ENCODE measurements at regions not wholly inside any gene's neighbourhood (a gene's known extent, or its start where the extent isn't known, plus 50 kb on each side); places are given as distances from the start of the nearest gene placed in this dataset.
"Not testable (repeated sequence)": the region's sequence is repeated elsewhere in the genome, so short reads cannot be mapped to it uniquely, and the experiment has no call there.

DNA sequence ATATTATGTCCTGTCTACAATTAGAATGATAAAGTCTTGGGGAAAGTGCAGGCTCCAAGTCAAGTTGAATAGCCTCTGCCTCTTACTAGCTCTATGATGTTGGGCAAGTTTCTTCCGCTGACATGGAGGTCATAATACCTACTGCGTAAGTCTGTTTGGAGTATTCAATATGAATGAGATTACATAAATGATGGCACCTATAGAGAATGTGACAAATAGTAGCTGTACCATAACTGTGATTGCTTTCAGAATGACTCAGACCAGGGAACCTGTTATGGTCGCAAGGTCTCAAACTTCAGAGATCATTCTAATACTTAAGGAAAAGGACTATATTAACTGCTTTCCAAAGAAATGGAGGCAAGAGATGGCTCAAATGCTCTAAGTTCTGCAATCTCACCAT is 94.0 kb upstream of the ABCA1 start:
- Histone ChIP-seq H3K4me3 (no peak overlapping the region), H3K36me3 (no peaks in the 10 kb centered on the region), H3K9ac (no peak overlapping the region), H3K4me2 (no peak overlapping the region), H3K27me3 (no peaks in the 10 kb centered on the region), H3K27ac (no peak overlapping the region), H3K9me3 (no peaks in the 10 kb centered on the region), H4K20me1 (no peaks in the 10 kb centered on the region), H3K4me1 (no peaks in the 10 kb centered on the region)
- no peak for TF ChIP-seq Cebpa-rat (IDR thresholded peaks at IDR 0.05)

DNA sequence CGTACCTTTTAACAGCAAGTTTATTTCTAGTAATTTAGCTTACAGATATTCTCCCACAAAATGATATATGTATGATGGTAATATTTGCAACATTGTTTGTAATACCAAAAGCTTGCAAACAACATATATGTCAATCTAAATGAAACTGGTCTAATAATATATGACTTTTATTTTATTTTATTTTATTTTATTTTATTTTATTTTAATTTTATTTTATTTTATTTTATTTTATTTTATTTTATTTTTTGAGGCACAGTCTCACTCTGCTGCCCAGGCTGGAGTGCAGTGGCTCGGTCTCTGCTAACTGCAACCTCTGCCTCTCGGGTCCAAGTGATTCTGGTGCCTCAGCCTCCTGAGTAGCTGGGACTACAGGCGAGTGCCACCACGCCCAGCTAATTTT is 94.6 kb upstream of the ABCA1 start:
- not testable (repeated sequence) for H3K4me2 ChIP-seq, H3K36me3 ChIP-seq, H3K27ac ChIP-seq, H4K20me1 ChIP-seq, H3K4me1 ChIP-seq, H3K27me3 ChIP-seq, H3K4me3 ChIP-seq, H3K9ac ChIP-seq, H3K9me3 ChIP-seq

DNA sequence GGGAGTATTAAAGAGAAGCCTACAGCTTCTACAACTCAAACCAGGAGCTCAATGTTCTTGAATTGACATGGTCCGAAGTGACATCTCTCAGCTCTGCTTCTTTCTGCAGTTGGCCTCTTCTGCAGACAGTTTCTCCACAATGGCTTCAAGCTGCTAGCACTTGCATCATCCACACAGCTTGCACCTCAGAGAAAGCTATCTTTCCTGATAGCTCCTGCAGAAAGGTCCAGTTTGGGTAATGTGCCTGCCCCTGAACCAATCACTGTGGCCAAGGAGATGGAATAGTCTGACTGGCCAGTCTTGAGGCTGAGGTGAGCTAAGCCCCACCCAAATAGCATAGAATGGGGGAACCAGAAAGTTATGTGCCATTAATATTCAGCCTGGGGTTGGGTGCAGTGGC is 95.8 kb upstream of the ABCA1 start:
- Histone ChIP-seq H3K9me3 (no peaks in the 10 kb centered on the region), H3K27me3 (no peaks in the 10 kb centered on the region), H4K20me1 (no peaks in the 10 kb centered on the region), H3K27ac (no peak overlapping the region), H3K36me3 (no peaks in the 10 kb centered on the region), H3K4me3 (no peak overlapping the region), H3K4me2 (no peak overlapping the region), H3K9ac (no peak overlapping the region), H3K4me1 (no peaks in the 10 kb centered on the region)
- TF ChIP-seq Cebpa-rat (IDR thresholded peaks at IDR 0.05), result no peak

DNA sequence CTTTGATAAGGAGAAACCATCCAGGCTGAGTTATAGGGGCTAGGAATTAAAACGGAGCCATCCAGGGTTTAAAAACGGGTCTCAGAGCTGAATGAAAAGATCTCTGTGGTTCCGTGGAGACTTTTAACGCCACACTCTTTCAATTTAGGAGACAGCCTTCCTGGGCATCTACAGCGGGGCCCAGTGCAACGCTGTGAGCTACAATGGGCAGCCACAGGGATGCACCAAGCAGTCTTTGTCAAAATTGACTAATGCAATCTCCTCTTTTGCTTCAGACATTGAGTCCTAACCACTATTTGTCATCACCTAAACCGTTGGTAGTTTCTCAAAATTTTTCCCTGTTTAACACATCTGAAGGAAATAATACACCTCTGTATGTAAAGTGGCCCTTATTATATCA is 96.6 kb upstream of the ABCA1 start:
- H3K4me1 ChIP-seq, result no peaks in the 10 kb centered on the region
- TF ChIP-seq Cebpa-rat (IDR thresholded peaks at IDR 0.05), result no peak
- H3K4me3 ChIP-seq, result no peak overlapping the region
- H3K36me3 ChIP-seq, result no peaks in the 10 kb centered on the region
- no peaks in the 10 kb centered on the region for H4K20me1 ChIP-seq
- H3K9me3 ChIP-seq, result no peaks in the 10 kb centered on the region
- H3K9ac ChIP-seq, result no peak overlapping the region
- H3K27ac ChIP-seq, result no peak overlapping the region
- no peak overlapping the region for H3K4me2 ChIP-seq
- no peaks in the 10 kb centered on the region for H3K27me3 ChIP-seq

DNA sequence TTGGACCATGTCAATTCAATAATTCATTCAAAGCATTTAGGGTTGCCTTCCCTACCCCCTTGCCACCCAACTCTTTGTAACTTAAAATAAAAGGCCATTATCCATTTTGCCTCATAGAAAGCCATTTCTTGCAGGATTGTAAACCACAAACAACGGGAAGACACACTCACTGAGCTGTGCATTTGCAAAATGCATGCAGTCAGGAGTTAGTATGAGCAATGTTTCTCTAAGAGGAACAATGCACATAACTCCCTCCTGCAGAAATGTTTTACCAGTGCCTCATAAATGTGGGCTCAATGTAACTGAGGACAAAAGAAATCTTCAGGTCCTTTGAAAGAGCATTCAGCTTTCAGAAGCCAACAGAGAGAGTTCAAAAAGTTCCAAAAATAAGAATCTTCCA is 98.5 kb upstream of the ABCA1 start:
- TF ChIP-seq Cebpa-rat (IDR thresholded peaks at IDR 0.05), result no peak
- H3K4me2 ChIP-seq, result no peak overlapping the region
- H3K27me3 ChIP-seq, result no peaks in the 10 kb centered on the region
- no peaks in the 10 kb centered on the region for H3K4me1 ChIP-seq
- H3K9ac ChIP-seq, result no peak overlapping the region
- no peak overlapping the region for H3K27ac ChIP-seq
- no peak overlapping the region for H3K4me3 ChIP-seq
- no peaks in the 10 kb centered on the region for H3K9me3 ChIP-seq
- no peaks in the 10 kb centered on the region for H3K36me3 ChIP-seq
- H4K20me1 ChIP-seq, result no peaks in the 10 kb centered on the region

DNA sequence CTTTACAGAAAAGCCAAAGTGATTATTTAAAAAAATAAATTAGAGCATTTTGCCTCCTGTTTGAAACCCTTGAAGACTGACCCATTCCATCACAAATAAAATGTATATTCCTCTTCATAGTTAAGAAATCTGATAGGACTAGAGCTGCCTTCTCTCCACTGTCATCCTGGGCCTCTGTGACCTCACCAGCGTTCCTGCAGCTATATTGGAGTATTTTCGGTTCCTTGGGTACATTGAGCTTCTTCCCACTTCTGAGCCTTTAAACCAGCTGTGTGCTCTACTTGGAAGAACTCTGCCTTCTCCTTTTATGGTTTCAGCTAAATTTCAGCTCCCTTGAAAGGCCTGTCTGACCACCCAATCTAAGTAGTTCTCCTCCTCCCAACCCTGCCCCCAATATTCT is 99.1 kb upstream of the ABCA1 start:
- H3K4me3 ChIP-seq, result no peak overlapping the region
- no peaks in the 10 kb centered on the region for H3K9me3 ChIP-seq
- no peak overlapping the region for H3K4me2 ChIP-seq

DNA sequence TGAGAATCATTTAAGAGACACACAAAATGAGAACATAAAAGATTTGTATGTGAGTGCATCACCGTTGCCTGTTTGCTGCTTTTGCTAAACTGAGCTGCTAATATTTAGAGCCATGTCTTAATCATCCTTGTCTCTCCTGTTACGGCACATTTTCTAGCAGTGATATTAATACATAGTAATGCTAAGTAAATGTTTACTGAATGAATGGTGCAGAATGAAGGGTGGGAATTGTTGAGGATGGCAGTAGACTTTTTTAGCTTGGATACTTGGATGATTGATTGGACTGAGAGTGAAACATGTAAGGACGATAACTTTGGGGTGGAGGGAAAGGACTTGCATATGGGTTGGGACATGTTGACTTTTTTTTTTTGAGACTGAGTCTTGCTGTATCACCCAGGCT is 102.3 kb upstream of the ABCA1 start:
- Histone ChIP-seq H3K4me1 (no peaks in the 10 kb centered on the region), H3K36me3 (no peaks in the 10 kb centered on the region), H3K9me3 (no peaks in the 10 kb centered on the region), H3K4me3 (no peak overlapping the region), H3K9ac (no peak overlapping the region), H4K20me1 (no peaks in the 10 kb centered on the region), H3K27ac (no peak overlapping the region), H3K27me3 (no peaks in the 10 kb centered on the region), H3K4me2 (no peak overlapping the region)
- no peak for TF ChIP-seq Cebpa-rat (IDR thresholded peaks at IDR 0.05)

More for the DNA sequence above, 99.1 kb upstream of the ABCA1 start:
- Histone ChIP-seq H3K4me1 (no peaks in the 10 kb centered on the region), H3K36me3 (no peaks in the 10 kb centered on the region), H3K9ac (no peak overlapping the region), H4K20me1 (no peaks in the 10 kb centered on the region), H3K27me3 (no peaks in the 10 kb centered on the region), H3K27ac (no peak overlapping the region)
- TF ChIP-seq Cebpa-rat (IDR thresholded peaks at IDR 0.05), result no peak

DNA sequence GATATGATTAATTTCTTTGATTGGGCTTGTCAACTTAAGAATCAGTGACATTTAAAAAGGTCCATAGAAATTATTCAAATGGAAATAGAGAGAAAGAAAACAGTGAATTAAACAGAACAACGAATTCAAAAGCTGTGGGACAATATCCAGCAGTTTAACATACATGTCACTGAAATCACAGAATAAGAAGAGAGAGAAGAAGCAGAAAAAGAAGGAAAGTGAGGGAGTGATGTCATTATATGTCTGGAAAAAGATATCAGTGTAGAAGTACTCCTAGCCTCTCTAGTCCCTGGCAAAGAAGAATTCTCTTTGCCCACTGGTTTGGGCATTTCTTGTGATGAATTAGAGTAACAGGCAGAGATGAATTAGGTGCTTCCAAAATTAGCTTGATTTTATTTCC is 109.2 kb upstream of the ABCA1 start:
- no peaks in the 10 kb centered on the region for H4K20me1 ChIP-seq
- no peaks in the 10 kb centered on the region for H3K36me3 ChIP-seq
- H3K4me2 ChIP-seq, result no peak overlapping the region
- H3K9me3 ChIP-seq, result no peaks in the 10 kb centered on the region
- no peak overlapping the region for H3K9ac ChIP-seq
- H3K4me1 ChIP-seq, result no peaks in the 10 kb centered on the region
- H3K4me3 ChIP-seq, result no peak overlapping the region
- no peak for TF ChIP-seq Cebpa-rat (IDR thresholded peaks at IDR 0.05)
- no peaks in the 10 kb centered on the region for H3K27me3 ChIP-seq
- H3K27ac ChIP-seq, result no peak overlapping the region

DNA sequence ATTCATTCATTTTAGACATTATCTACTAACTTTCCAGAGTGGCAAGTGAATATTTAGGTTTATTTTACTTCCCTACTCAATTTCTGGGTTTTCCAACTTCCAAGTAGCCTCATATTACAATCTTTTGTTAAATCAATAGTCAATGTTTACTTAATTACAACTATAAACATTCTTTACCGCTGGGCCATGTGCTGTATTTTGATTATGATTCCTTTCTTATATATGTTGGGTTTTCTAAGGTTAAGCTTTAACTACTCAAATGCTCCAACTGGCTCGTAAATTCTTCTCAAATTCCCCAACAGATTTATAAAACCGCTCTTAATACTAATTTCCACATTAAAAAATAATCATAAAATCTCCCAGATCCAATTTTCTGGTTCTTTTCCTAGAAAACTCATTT is 110.1 kb upstream of the ABCA1 start:
- Histone ChIP-seq H4K20me1 (no peaks in the 10 kb centered on the region), H3K36me3 (no peaks in the 10 kb centered on the region), H3K4me2 (no peak overlapping the region), H3K27ac (no peak overlapping the region), H3K9me3 (no peaks in the 10 kb centered on the region), H3K4me3 (no peak overlapping the region), H3K9ac (no peak overlapping the region), H3K4me1 (no peaks in the 10 kb centered on the region), H3K27me3 (no peaks in the 10 kb centered on the region)
- no peak for TF ChIP-seq Cebpa-rat (IDR thresholded peaks at IDR 0.05)

DNA sequence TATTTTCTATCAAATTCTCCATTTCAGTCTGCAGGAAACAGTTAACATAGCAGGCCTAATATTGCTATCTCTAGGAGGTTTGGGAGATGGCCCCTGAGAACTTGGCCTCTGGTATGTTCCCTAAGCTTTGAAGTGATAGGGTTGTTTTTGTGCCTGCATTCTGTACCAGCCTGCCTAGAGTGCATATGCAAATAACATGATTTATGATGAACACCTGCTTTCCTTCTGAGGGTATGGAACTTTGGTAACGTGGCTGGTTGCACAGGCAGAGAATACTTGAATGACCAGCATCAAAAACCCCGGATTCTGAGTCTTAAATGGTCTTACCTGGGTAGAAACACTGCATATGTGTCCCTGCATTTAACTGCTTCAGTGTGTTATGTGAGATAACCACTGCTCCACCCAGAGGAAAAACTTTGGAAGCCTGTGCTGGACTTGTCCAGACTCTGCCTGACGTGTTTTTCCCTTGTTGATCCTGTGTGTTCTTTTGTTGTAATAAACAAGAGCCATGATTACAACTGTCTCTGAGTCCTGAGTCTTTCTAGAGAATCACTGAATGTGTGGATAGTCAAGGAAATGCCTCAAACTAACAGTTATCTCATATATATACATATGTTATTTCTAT is 111.3 kb upstream of the ABCA1 start:
- Histone ChIP-seq H3K36me3 (no peaks in the 10 kb centered on the region), H4K20me1 (no peaks in the 10 kb centered on the region), H3K4me1 (no peaks in the 10 kb centered on the region), H3K9ac (no peak overlapping the region), H3K27ac (no peak overlapping the region), H3K4me3 (no peak overlapping the region), H3K27me3 (no peaks in the 10 kb centered on the region), H3K9me3 (no peaks in the 10 kb centered on the region), H3K4me2 (no peak overlapping the region)
- no peak for TF ChIP-seq Cebpa-rat (IDR thresholded peaks at IDR 0.05)

DNA sequence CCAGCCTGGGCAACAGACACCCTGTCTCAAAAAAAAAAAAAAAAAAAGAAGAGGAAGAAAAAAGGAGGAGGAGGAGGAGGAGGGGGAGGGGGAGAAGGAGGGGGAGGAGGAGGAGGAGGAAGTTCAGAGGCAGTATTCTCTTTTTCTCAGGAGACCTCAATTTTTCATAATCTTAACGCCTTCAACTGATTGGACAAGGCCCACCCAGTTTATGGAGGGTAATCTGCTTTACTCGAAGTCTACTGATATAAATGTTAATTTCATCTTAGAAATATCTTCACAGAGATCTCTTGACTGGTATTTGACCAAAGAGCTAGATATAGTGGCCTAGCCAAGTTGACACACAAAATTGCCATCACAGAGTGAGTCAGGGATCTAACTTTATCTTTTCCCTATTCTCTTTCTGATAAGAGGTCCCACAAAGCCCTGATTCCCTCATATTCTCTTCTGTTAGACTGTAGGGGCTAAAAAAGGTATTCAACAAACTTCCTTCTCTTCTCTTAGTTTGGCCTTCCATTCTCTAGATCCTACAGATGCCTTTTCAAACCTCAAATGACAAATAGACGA is 115.5 kb upstream of the ABCA1 start:
- no peaks in the 10 kb centered on the region for H3K4me1 ChIP-seq
- H3K4me2 ChIP-seq, result no peak overlapping the region
- no peaks in the 10 kb centered on the region for H3K27me3 ChIP-seq
- no peak overlapping the region for H3K27ac ChIP-seq
- no peak overlapping the region for H3K9ac ChIP-seq
- no peaks in the 10 kb centered on the region for H3K36me3 ChIP-seq
- H4K20me1 ChIP-seq, result no peaks in the 10 kb centered on the region
- TF ChIP-seq Cebpa-rat (IDR thresholded peaks at IDR 0.05), result no peak
- H3K9me3 ChIP-seq, result no peaks in the 10 kb centered on the region
- no peak overlapping the region for H3K4me3 ChIP-seq
